DMS 273 (cell line): ENCODE measurements at regions not wholly inside any gene's neighbourhood (a gene's known extent, or its start where the extent isn't known, plus 50 kb on each side); places are given as distances from the start of the nearest gene placed in this dataset.

Source experiments
- DNase-seq: peaks from one replicate; lab custom pipeline; 2025; ENCODE audit not compliant: unreplicated experiment; lab: John Stamatoyannopoulos, UW

- DNase-seq = no peak
Observed at GRCh38 chr1:67559222-67559700, 125.7 kb upstream of the GADD45A start.

- peak; percentile 12 for DNase-seq
Observed at GRCh38 chr1:67560580-67561255, 124.3 kb upstream of the GADD45A start.

GRCh38 chr1:67561704-67562113, 123.3 kb upstream of the GADD45A start:
- peak; percentile 95 for DNase-seq

GRCh38 chr1:67563684-67564083, 121.3 kb upstream of the GADD45A start:
- DNase-seq = no peak

DNA sequence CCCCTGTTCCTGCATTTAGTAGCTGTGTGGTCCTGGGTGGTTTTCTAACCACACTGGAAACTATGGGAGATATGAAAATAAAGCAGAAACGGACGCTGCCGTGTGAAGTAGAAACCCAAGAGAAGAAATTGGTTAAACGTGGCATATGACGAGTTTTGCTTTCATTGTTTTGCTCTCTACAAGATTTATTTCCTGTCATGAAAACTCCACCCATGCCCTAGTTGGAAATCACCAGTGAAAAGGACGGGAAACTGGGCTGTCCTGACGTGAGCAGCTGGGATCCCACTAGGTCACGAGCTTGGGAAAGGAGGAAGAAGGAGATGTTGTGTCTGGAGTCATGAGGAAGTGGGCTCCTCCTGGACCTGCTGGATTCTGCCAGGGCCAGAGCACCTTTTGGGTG, 120.8 kb upstream of the GADD45A start:
- no peak for DNase-seq

DNA sequence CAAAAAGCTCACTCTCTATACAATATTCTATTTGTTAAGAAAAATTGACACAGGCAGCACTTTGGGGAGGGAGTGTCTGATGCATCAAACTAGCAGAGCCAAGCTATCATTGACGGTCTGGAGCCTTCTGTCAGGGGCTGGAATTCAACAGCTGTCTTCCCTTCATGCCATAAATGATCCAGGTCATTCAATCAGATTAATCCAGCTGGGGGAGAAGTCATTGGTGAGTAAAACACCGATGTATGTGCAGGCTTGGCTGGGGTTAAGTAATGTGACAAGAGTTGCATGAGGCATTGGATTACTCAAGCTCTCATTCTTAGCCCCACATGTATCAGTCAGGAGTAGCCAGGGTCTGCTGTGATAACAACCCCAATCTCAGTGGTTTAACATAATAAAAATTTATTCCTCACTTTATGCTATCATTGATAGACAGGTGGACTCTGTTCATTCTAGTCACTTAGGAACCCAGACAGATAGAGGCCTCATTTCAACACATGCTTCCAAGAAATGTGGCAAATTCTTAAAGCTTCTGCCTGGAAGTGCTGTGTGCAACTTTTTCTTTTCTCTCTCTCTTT, 118.1 kb upstream of the GADD45A start:
- DNase-seq = peak; percentile 80

DNA sequence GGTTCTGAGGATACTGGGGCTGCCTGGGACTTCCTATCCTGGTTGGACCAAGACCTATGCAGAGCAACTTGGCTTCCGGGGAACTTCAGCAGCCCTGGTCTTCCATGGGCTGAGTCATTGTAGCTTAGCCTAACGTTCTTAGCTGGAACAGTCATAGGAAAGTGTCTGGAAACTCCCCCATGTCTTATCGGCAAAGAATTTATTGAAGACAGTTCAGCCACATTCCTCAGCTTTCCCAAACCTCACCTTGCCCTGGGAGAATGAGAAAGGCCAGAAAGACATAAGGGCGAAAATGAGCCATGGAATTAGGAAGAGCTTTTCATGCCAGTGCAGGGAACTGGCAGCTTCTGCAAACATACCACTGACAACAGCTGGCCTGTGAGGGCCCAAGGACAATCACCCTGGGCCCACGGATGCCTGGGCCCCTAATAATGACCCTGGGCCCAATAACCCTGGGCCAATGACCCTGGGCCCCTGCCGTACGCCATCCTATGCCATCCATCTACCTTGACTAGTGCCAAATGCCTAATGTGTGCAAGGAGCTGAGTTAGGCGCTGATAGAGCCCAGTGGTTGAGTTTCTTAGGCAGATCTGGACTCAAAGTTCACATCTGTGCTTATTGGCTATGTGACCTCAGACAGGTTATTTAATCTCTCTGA, 114.4 kb upstream of the GADD45A start:
- no peak for DNase-seq

DNA sequence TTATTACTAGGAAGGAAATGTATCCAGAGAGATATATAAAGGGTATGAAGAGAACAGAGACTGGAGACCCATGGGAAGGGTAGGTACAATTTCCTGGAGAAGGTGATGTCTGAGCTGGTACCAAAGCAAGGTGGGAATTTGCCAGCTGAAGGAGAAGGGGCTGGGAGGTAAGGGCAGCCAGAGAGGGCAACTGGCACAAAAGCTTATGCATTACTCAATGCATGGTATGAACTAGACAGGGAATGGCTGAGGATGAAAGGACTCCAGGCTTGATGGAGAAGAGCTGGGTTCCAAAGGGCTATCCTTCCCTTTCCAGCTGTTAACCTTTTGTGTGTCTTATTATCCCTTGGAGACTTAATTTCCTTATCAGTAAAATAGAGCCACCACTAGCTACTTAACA, 113.6 kb upstream of the GADD45A start:
- peak; percentile 40 for DNase-seq

GRCh38 chr1:67571901-67572593, 113.0 kb upstream of the GADD45A start:
- peak; percentile 73 for DNase-seq

DNA sequence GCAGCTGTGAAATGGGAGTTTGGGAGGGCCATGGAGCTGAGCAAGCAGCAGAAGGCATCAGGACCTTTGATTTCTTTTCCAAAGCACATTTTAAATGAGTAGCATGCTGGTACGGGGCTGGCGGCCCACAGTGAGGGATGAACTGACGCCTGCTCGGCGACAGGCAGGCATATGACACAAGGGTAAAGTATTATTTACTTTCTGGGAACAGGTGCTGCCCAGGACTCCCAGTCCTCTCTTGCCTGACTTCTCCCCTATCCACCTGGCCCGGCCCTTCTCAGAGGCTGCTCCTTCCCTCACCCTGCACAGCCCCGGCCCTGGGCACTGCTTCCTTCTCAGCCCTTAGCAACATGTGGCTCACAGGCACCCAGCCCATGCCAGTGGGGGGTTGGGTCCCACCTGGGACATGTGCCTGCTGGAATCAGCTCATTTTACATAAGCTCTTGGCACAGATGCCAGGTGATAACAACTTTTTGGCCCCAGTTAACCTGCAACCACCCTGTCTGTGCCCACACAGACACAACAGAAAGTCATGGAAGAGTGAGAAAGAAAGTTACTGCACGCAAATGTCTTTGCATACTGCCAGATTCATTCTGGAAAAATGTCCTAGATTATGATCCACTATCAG, 112.3 kb upstream of the GADD45A start:
- DNase-seq = peak; percentile 94

GRCh38 chr1:67573311-67573872, 111.6 kb upstream of the GADD45A start:
- peak; percentile 72 for DNase-seq

GRCh38 chr1:67574221-67574620, 110.8 kb upstream of the GADD45A start:
- DNase-seq = no peak

- DNase-seq = peak; percentile 88
Observed at GRCh38 chr1:67575861-67576260, 109.1 kb upstream of the GADD45A start.

DNA sequence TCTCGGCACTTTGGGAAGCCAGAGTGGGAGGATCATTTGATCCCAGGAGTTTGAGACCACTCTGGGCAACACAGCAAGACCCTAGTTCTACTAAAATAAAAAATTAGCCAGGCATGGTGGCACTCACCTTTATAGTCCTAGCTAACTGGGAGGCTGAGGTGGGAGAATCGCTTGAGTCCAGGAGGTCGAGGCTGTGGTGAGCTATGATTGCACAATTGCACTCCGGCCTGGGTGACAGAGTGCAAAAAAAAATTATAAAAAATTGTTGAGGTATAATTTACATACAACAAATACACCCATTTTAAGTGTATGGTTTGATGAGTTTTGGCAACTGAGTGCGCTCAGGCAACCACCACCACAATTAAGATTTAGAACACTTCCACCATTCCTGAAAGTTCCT, 108.5 kb upstream of the GADD45A start:
- DNase-seq = no peak

DNA sequence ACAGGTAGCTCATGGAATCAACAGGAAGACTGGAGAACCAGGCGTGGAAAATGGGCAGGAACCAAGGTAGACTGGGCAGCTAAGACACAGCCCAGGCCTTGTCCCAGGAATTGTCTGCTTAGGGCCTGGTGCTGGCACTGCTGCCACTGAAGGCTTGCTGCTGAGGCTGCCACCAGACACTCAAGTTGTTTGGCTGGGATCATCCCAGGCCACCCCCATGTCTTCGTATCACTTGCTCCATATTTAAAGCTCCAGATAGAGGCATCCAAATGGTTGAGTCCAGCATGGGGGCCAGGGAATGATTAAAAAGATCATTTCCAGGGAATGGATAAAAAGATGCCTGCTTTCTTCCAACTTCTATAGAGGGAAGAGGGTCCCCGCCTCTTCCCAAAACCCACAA, 107.4 kb upstream of the GADD45A start:
- no peak for DNase-seq

DNA sequence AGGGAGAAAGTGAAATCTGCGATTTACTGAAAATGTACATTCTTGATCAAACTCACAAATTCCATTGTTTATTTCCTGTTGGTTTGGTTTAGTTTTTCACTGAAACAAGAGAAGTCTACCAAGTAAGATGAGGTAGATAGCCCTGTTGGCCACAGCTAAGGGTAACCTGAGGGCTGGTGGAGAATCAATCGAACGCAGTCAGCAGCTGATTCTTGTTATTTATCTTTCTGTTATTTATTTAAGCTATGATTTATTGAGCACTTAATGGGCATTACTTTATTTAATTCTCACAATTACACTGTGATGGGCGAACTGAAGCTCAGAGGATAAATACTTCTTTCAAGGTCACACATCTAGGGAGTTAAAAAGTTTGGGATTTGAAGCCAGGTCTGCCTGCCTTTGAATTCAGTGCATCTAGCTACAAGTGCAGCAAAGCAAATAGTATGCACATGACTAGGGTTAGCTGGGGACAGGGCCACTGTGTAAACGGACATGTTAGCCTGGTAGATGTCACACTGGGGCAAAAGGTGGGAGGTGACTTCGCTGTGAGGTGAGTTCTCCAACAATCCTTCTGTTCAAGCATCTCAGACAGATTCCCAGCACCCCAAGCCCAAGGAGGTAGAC, 106.5 kb upstream of the GADD45A start:
- no peak for DNase-seq

DNA sequence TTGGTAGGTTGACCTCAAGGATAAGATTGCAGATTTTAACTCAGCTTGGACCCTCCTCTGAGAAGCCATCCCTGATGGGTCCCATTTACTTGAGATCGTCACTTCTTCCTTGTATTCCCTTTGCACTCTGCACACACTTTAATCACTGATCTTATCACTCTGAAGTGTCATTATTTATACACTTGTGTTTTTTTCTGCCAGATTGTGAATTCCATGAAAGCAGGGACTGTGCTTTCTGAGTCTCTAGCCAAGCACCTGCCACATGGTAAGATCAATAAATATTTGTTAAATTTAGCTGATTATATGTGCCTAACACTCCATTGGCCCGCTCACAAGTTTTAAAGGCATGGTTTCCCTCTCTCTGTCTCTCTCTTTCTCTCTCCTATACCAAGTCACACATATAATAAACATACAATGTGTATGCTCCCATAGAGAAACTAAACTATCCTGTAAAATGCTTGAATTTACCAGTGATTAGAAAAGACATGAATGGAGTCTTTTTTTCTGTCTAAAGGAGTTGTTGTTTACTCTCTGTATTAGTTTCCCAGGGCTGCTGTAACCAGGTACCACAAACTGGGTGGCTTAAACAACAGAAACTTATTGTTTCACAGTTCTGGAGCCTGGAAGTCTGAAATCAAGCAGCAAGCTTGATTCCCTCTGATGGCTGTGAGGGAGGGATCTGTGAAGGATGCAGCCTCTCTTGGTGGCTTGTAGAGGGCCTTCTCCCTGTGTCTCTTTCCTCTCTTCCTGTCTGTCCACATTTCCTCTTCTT, 105.2 kb upstream of the GADD45A start:
- no peak for DNase-seq

- DNase-seq = peak; percentile 16
Observed at GRCh38 chr1:67580691-67581403, 104.2 kb upstream of the GADD45A start.
